ENCODE measurements at regions not wholly inside any gene's neighbourhood (a gene's known extent, or its start where the extent isn't known, plus 50 kb on each side); places are given as distances from the start of the nearest gene placed in this dataset.
"Not testable (repeated sequence)": the region's sequence is repeated elsewhere in the genome, so short reads cannot be mapped to it uniquely, and the experiment has no call there.

GRCh38 chr21:31609081-31609480 lies 50.4 kb upstream of the SOD1 start:
- FAIRE-seq (no peak), DNase-seq (ENCODE audit: low spot score) (no peak)

GRCh38 chr21:31607791-31608190 lies 51.7 kb upstream of the SOD1 start:
- DNase-seq (ENCODE audit: low spot score) (no peak), FAIRE-seq (no peak)

GRCh38 chr21:31606081-31606874 lies 53.2 kb upstream of the SOD1 start:
- DNase-seq (ENCODE audit: low spot score) (no peak), FAIRE-seq (no peak)

- DNase-seq (ENCODE audit: low spot score) = peak; percentile 49
- FAIRE-seq = peak; percentile 30
These were observed 54.8 kb upstream of the SOD1 start for GRCh38 chr21:31604591-31605190.

- FAIRE-seq = no peak
- no peak for DNase-seq (ENCODE audit: low spot score)
These were observed 59.9 kb upstream of the SOD1 start for GRCh38 chr21:31599563-31599962.

GRCh38 chr21:31599013-31599412 lies 60.5 kb upstream of the SOD1 start:
- DNase-seq (ENCODE audit: low spot score) (no peak), FAIRE-seq (no peak)

GRCh38 chr21:31597683-31598082 lies 61.8 kb upstream of the SOD1 start:
- DNase-seq (ENCODE audit: low spot score) = no peak
- no peak for FAIRE-seq

- DNase-seq (ENCODE audit: low spot score) (no peak), FAIRE-seq (no peak)
These were observed 63.4 kb upstream of the SOD1 start for GRCh38 chr21:31596055-31596454.

GRCh38 chr21:31594726-31595125 lies 64.8 kb upstream of the SOD1 start:
- DNase-seq (ENCODE audit: low spot score) (no peak), FAIRE-seq (no peak)

- FAIRE-seq = no peak
These were observed 65.2 kb upstream of the SOD1 start for GRCh38 chr21:31594279-31594678.

GRCh38 chr21:31592963-31593560 lies 66.4 kb upstream of the SOD1 start:
- no peak for DNase-seq (ENCODE audit: low spot score)
- no peak for FAIRE-seq

More at GRCh38 chr21:31594279-31594678, 65.2 kb upstream of the SOD1 start:
- DNase-seq (ENCODE audit: low spot score) = no peak

- DNase-seq (ENCODE audit: low spot score) = no peak
- FAIRE-seq = no peak
These were observed 67.0 kb upstream of the SOD1 start for GRCh38 chr21:31592516-31592915.

- no peak for DNase-seq (ENCODE audit: low spot score)
- no peak for FAIRE-seq
These were observed 69.7 kb upstream of the SOD1 start for GRCh38 chr21:31589820-31590219.

- DNase-seq (ENCODE audit: low spot score) = no peak
These were observed 73.4 kb upstream of the SOD1 start for GRCh38 chr21:31586118-31586517.

GRCh38 chr21:31583937-31584336 lies 75.6 kb upstream of the SOD1 start:
- DNase-seq (ENCODE audit: low spot score); FAIRE-seq: not testable (repeated sequence)

More at GRCh38 chr21:31586118-31586517, 73.4 kb upstream of the SOD1 start:
- FAIRE-seq = no peak

GRCh38 chr21:31583498-31583897 lies 76.0 kb upstream of the SOD1 start:
- no peak for FAIRE-seq
- DNase-seq (ENCODE audit: low spot score) = no peak

- DNase-seq (ENCODE audit: low spot score) (peak; percentile 53), FAIRE-seq (no peak)
These were observed 78.6 kb upstream of the SOD1 start for GRCh38 chr21:31580866-31581276.

GRCh38 chr21:31577271-31577670 lies 82.2 kb upstream of the SOD1 start:
- FAIRE-seq (no peak), DNase-seq (ENCODE audit: low spot score) (no peak)

- FAIRE-seq (no peak), DNase-seq (ENCODE audit: low spot score) (no peak)
These were observed 83.1 kb upstream of the SOD1 start for GRCh38 chr21:31576428-31576827.

- DNase-seq (ENCODE audit: low spot score) = no peak
- FAIRE-seq = no peak
These were observed 86.3 kb upstream of the SOD1 start for GRCh38 chr21:31573217-31573616.

GRCh38 chr21:31571879-31572278 lies 87.6 kb upstream of the SOD1 start:
- no peak for FAIRE-seq
- DNase-seq (ENCODE audit: low spot score) = no peak

- FAIRE-seq (no peak), DNase-seq (ENCODE audit: low spot score) (no peak)
These were observed 88.5 kb upstream of the SOD1 start for GRCh38 chr21:31570824-31571566.

Data from RCC 7860 (cell line).